NCI-H2029 (cell line): ENCODE measurements at regions not wholly inside any gene's neighbourhood (a gene's known extent, or its start where the extent isn't known, plus 50 kb on each side); places are given as distances from the start of the nearest gene placed in this dataset.

Source experiments
- DNase-seq: peaks from one replicate; lab custom pipeline; 2025; lab: John Stamatoyannopoulos, UW

GRCh38 chr3:22225161-22225560 is 474.2 kb upstream of the ZNF385D start:
- DNase-seq: no peak

- DNase-seq: no peak
Measured at GRCh38 chr3:22228705-22229104, 477.7 kb upstream of the ZNF385D start.

GRCh38 chr3:22231061-22231460 is 480.1 kb upstream of the ZNF385D start:
- DNase-seq: no peak

- no peak for DNase-seq
Measured at GRCh38 chr3:22236490-22237270, 485.7 kb upstream of the ZNF385D start.

GRCh38 chr3:22239011-22239410 is 488.0 kb upstream of the ZNF385D start:
- DNase-seq: no peak

- DNase-seq: no peak
Measured at GRCh38 chr3:22241110-22241509, 490.1 kb upstream of the ZNF385D start.

GRCh38 chr3:22244761-22245521 is 493.9 kb upstream of the ZNF385D start:
- DNase-seq: no peak

- no peak for DNase-seq
Measured at GRCh38 chr3:22245811-22246583, 495.0 kb upstream of the ZNF385D start.

GRCh38 chr3:22249658-22250057 is 498.6 kb upstream of the ZNF385D start:
- DNase-seq: no peak

GRCh38 chr3:22257252-22257651 is 506.2 kb upstream of the ZNF385D start:
- no peak for DNase-seq

- no peak for DNase-seq
Measured at GRCh38 chr3:22262386-22262785, 511.4 kb upstream of the ZNF385D start.

- DNase-seq: no peak
Measured at GRCh38 chr3:22263042-22263441, 512.0 kb upstream of the ZNF385D start.

- DNase-seq: no peak
Measured at GRCh38 chr3:22265403-22265802, 514.4 kb upstream of the ZNF385D start.

- DNase-seq: no peak
Measured at GRCh38 chr3:22269831-22270230, 518.8 kb upstream of the ZNF385D start.

- no peak for DNase-seq
Measured at GRCh38 chr3:22276351-22276750, 525.3 kb upstream of the ZNF385D start.

- DNase-seq: no peak
Measured at GRCh38 chr3:22284559-22284958, 533.5 kb upstream of the ZNF385D start.

- no peak for DNase-seq
Measured at GRCh38 chr3:22288756-22289155, 537.7 kb upstream of the ZNF385D start.

GRCh38 chr3:22292681-22293080 is 541.7 kb upstream of the ZNF385D start:
- no peak for DNase-seq

GRCh38 chr3:22296601-22297000 is 545.6 kb upstream of the ZNF385D start:
- DNase-seq: no peak

- DNase-seq: no peak
Measured at GRCh38 chr3:22297436-22297835, 546.4 kb upstream of the ZNF385D start.

GRCh38 chr3:22306454-22306853 is 555.4 kb upstream of the ZNF385D start:
- DNase-seq: no peak

- no peak for DNase-seq
Measured at GRCh38 chr3:22308871-22309270, 557.9 kb upstream of the ZNF385D start.

- no peak for DNase-seq
Measured at GRCh38 chr3:22315925-22316324, 564.9 kb upstream of the ZNF385D start.
